Stomach (tissue), 8 donors: ENCODE measurements at regions not wholly inside any gene's neighbourhood (a gene's known extent, or its start where the extent isn't known, plus 50 kb on each side); places are given as distances from the start of the nearest gene placed in this dataset.
"Not testable (repeated sequence)": the region's sequence is repeated elsewhere in the genome, so short reads cannot be mapped to it uniquely, and the experiment has no call there.

Source experiments
- DNase-seq, 2 donors: peaks; one replicate each; pipeline versions ENCODE4 v3.0.0 to v3.0.0-alpha.2; 2013 to 2019
- H3K27ac ChIP-seq, 5 donors: fragments of 200-600 bp in 4 of 5; sonication (generic) in 4 of 5; one replicate each; pipeline ENCODE4 v1.5.1; 2013 to 2019; ENCODE audit warnings: mild to moderate bottlenecking in 1 of 5, moderate library complexity in 1 of 5
- H3K27me3 ChIP-seq, 3 donors: fragments of 200-600 bp; sonication (generic); one replicate each; pipeline ENCODE4 v1.5.1; 2017 to 2019; ENCODE audit warnings: mixed run types in 1 of 3
- H3K36me3 ChIP-seq, 4 donors: fragments of 200-600 bp; sonication (generic); 1 replicate in 3 of 4; 2 replicates in 1 of 4; pipeline ENCODE4 v1.5.1; 2016 to 2019
- H3K4me1 ChIP-seq, 4 donors: fragments of 200-600 bp; sonication (generic); one replicate each; pipeline ENCODE4 v1.5.1; 2016 to 2019
- H3K4me3 ChIP-seq, 4 donors: fragments of 200-600 bp; sonication (generic) in 3 of 4; one replicate each; pipeline ENCODE4 v1.5.1; 2016 to 2019; ENCODE audit warnings: mild to moderate bottlenecking in 1 of 4
- H3K9me3 ChIP-seq, 4 donors: fragments of 200-600 bp; sonication (generic); one replicate each; pipeline ENCODE4 v1.5.1; 2016 to 2019
- CTCF ChIP-seq, 7 experiments: fragments of 450-650 bp in 4 of 7; fragments of 200-600 bp in 3 of 7; sonication (generic) in 3 of 7; IDR thresholded peaks; one replicate each; pipeline ENCODE4 v1.5.1; 2016 to 2019; ENCODE audit warnings: antibody characterized with exemption in 7 of 7, control low read depth in 2 of 7, mild to moderate bottlenecking in 1 of 7
- EP300 ChIP-seq: sonication (generic); formaldehyde crosslinking; IDR thresholded peaks from one replicate; pipeline ENCODE4 v1.6.1; 2017; ENCODE audit warnings: antibody characterized with exemption
- POLR2A ChIP-seq, 4 donors: fragments of 450-650 bp; IDR thresholded peaks; one replicate each; pipeline ENCODE4 v1.6.1; 2016; ENCODE audit warnings: antibody characterized with exemption in 4 of 4, control low read depth in 2 of 4, mild to moderate bottlenecking in 1 of 4, moderate library complexity in 1 of 4
- POLR2AphosphoS5 ChIP-seq, 3 donors: sonication (generic); formaldehyde crosslinking; IDR thresholded peaks; one replicate each; pipeline ENCODE4 v1.6.1; 2016; ENCODE audit warnings: antibody characterized with exemption in 3 of 3
- WGBS, 5 donors: extraction: QIAGEN DNeasy Blood & Tissue Kit in 3 of 5; methylation state at CpG; one replicate each; pipeline versions ENCODE4 v1.1.5 to v1.1.7; 2013 to 2018; 5-methylcytosine and 5-hydroxymethylcytosine counted together
- intact Hi-C: fragments of 100-400 bp; cut with DNase I; formaldehyde crosslinking; loops from one replicate; pipeline ENCODE4 v1.15.1; 2023; ENCODE audit warnings: low total_unique reads
- donor health status: healthy with polysubstance abuse.
- donor health status: Bipolar disorder and iron deficiency.
- donor health status: healthy.

GRCh38 chr1:60664086-60664625 lies 418.2 kb upstream of the NFIA start:
- no peak for DNase-seq
- 76 to 88% (median 85%) methylated on average over 2 of the region's 2 CpGs for WGBS, 5 donors
- Histone ChIP-seq H3K4me3 (no peak overlapping the region), H3K27me3 (no peaks in the 10 kb centered on the region), H3K36me3 (no peaks in the 10 kb centered on the region), H3K9me3 (no peaks in the 10 kb centered on the region), H3K27ac (no peak overlapping the region), H3K4me1 (no peaks in the 10 kb centered on the region)
- TF ChIP-seq CTCF (IDR thresholded peaks at IDR 0.05), result no peak
- no peak for TF ChIP-seq POLR2AphosphoS5 (IDR thresholded peaks at IDR 0.05)
- TF ChIP-seq POLR2A (IDR thresholded peaks at IDR 0.05), result no peak
- no peak for TF ChIP-seq EP300
- intact Hi-C loops, result no loop called here

- H3K27me3 ChIP-seq, result no peaks in the 10 kb centered on the region
- intact Hi-C loops, result no loop called here
- WGBS, 5 donors, result 73 to 92% (median 74%) methylated on average over 3 of the region's 3 CpGs
Observed at GRCh38 chr1:60662486-60663044, 419.8 kb upstream of the NFIA start.

GRCh38 chr1:60657926-60658325 lies 424.4 kb upstream of the NFIA start:
- Histone ChIP-seq H3K4me1 (no peaks in the 10 kb centered on the region), H3K4me3 (no peak overlapping the region), H3K9me3 (peaks cover 0 to 3% (median 0%) of the 10 kb centered on the region in 4 donors), H3K36me3 (no peaks in the 10 kb centered on the region), H3K27ac (no peak overlapping the region), H3K27me3 (no peaks in the 10 kb centered on the region)
- WGBS, 5 donors, result 81 to 90% (median 86%) methylated on average over 4 of the region's 4 CpGs
- TF ChIP-seq POLR2A (IDR thresholded peaks at IDR 0.05) (no peak), CTCF (IDR thresholded peaks at IDR 0.05) (no peak), EP300 (no peak), POLR2AphosphoS5 (IDR thresholded peaks at IDR 0.05) (no peak)
- intact Hi-C loops, result no loop called here
- no peak for DNase-seq

More at GRCh38 chr1:60662486-60663044, 419.8 kb upstream of the NFIA start:
- H3K27ac ChIP-seq, result no peak overlapping the region
- peak in 1 of 2 donors; percentile 8 for DNase-seq
- TF ChIP-seq CTCF (IDR thresholded peaks at IDR 0.05) (no peak), POLR2AphosphoS5 (IDR thresholded peaks at IDR 0.05) (no peak), EP300 (no peak), POLR2A (IDR thresholded peaks at IDR 0.05) (no peak)
- no peak overlapping the region for H3K4me3 ChIP-seq
- H3K36me3 ChIP-seq, result no peaks in the 10 kb centered on the region
- no peaks in the 10 kb centered on the region for H3K4me1 ChIP-seq
- no peaks in the 10 kb centered on the region for H3K9me3 ChIP-seq

GRCh38 chr1:60655679-60656355 lies 426.5 kb upstream of the NFIA start:
- no peaks in the 10 kb centered on the region for H3K4me1 ChIP-seq
- DNase-seq, result peak in 1 of 2 donors; percentile 8
- H3K4me3 ChIP-seq, result no peak overlapping the region
- no peaks in the 10 kb centered on the region for H3K27me3 ChIP-seq
- no peak overlapping the region for H3K27ac ChIP-seq
- TF ChIP-seq CTCF (IDR thresholded peaks at IDR 0.05), result no peak
- intact Hi-C loops, result no loop called here
- WGBS, 5 donors, result 59 to 76% (median 69%) methylated on average over 2 of the region's 2 CpGs
- H3K9me3 ChIP-seq, result peaks cover 0 to 9% (median 0%) of the 10 kb centered on the region in 4 donors
- no peaks in the 10 kb centered on the region for H3K36me3 ChIP-seq

GRCh38 chr1:60640033-60640551 lies 442.3 kb upstream of the NFIA start:
- H3K36me3 ChIP-seq, intact Hi-C loops, DNase-seq, H3K27ac ChIP-seq, H3K27me3 ChIP-seq, H3K4me1 ChIP-seq, H3K9me3 ChIP-seq, H3K4me3 ChIP-seq: not testable (repeated sequence)
- 77 to 90% (median 82%) methylated on average over 24 to 32 of the region's 32 CpGs for WGBS, 5 donors
